ENCODE measurements at regions not wholly inside any gene's neighbourhood (a gene's known extent, or its start where the extent isn't known, plus 50 kb on each side); places are given as distances from the start of the nearest gene placed in this dataset.
A peak's percentile ranks its signal among the peaks of the same experiment; 100 is the strongest.

DNA sequence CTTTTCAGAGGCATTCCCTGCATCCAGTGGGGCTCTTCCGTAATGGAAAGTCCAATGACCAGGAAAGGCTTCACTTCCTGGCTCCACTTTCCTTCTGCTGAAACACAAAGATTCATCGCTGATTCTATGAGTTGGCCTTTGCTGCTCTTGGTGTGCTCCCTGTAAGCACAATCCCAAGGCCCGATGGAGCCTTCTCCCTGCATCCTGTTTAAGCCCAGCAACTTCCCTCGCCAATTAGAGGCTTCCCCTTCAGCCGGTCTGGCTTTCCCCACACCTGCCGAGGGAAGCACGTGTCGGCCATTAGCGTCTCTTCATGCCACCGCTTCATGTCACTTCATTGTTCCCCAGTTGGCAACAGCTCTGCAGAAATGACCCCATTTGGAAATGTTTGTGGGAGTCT lies 693.9 kb downstream of the MED13L start:
- no peak overlapping the region for H3K4me3 ChIP-seq (replicated peaks in 1 of 2; ENCODE audit: low read depth in 2 of 2, low read length in 2 of 2)
- TF ChIP-seq, protein P1, sequence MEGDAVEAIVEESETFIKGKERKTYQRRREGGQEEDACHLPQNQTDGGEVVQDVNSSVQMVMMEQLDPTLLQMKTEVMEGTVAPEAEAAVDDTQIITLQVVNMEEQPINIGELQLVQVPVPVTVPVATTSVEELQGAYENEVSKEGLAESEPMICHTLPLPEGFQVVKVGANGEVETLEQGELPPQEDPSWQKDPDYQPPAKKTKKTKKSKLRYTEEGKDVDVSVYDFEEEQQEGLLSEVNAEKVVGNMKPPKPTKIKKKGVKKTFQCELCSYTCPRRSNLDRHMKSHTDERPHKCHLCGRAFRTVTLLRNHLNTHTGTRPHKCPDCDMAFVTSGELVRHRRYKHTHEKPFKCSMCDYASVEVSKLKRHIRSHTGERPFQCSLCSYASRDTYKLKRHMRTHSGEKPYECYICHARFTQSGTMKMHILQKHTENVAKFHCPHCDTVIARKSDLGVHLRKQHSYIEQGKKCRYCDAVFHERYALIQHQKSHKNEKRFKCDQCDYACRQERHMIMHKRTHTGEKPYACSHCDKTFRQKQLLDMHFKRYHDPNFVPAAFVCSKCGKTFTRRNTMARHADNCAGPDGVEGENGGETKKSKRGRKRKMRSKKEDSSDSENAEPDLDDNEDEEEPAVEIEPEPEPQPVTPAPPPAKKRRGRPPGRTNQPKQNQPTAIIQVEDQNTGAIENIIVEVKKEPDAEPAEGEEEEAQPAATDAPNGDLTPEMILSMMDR (IDR thresholded peaks at IDR 0.05; ENCODE audit: low read depth, low read length): no peak
- DNase-seq (ENCODE audit: low read depth in 2 of 2): no peak

DNA sequence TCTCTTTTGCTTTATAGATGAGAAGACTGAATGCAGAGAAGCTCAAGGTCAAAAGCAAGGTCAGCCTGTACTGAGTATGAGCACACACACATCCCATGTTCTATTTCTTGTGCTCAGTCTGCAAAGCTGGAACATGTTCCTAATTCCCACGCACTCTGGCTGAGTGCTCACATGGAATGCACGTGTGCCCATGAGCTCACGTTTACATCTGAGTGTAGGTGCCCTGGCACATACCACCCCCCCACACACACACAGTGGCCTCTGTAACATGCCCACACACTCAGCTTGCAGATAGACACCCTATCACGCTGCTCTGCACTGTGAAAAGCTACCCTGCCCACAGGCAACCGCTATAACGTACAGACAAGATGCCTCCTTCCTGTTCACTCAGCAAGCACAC lies 700.1 kb downstream of the MED13L start:
- no peak for DNase-seq (ENCODE audit: low read depth in 2 of 2)
- TF ChIP-seq, protein P1 (IDR thresholded peaks at IDR 0.05; ENCODE audit: low read depth, low read length): no peak
- H3K4me3 ChIP-seq (replicated peaks in 1 of 2; ENCODE audit: low read depth in 2 of 2, low read length in 2 of 2): no peak overlapping the region

DNA sequence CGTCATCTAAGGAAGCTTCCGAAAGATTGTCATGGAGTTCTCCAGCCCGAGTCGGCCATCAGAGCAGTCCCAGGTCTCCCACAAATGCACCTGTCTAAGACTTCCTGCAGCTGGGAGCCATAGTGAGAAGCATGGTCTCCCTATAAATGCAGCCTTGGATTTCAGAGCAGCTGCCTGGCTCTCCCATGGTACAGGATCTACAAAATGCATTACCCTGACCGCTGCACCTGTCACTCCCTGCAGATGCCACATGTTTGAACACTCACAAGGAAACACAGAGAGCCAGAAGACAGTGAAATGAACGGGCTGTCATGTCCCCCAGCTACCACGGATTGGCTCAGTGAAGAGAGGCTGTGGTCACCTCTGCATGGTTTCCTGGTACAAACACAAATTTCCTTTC lies 702.7 kb downstream of the MED13L start:
- TF ChIP-seq, protein P1 (IDR thresholded peaks at IDR 0.05; ENCODE audit: low read depth, low read length): no peak
- DNase-seq (ENCODE audit: low read depth in 2 of 2): no peak
- H3K4me3 ChIP-seq (replicated peaks in 1 of 2; ENCODE audit: low read depth in 2 of 2, low read length in 2 of 2): no peak overlapping the region

DNA sequence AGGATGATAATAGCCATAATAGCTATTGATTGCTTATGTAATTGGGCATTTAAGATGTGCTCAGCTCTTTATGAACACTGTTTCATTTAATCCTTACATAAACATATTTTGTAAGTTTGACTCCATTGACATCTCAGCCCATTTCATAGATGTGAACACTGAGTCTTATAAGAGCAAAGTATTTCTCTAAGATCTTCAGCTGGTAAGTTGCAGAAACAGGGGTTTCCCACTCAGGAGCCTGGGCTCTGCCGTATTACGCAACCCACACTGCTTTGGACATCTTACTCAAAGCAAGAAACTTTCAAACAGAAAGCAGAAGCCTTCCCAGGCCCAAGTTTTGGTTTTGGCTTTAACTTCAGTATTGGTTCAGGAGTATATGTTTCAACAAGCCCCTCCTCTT lies 705.1 kb downstream of the MED13L start:
- DNase-seq (ENCODE audit: low read depth in 2 of 2): peak; percentile 3 to 13
- no peak overlapping the region for H3K4me3 ChIP-seq (replicated peaks in 1 of 2; ENCODE audit: low read depth in 2 of 2, low read length in 2 of 2)
- TF ChIP-seq, protein P1 (IDR thresholded peaks at IDR 0.05; ENCODE audit: low read depth, low read length): no peak

DNA sequence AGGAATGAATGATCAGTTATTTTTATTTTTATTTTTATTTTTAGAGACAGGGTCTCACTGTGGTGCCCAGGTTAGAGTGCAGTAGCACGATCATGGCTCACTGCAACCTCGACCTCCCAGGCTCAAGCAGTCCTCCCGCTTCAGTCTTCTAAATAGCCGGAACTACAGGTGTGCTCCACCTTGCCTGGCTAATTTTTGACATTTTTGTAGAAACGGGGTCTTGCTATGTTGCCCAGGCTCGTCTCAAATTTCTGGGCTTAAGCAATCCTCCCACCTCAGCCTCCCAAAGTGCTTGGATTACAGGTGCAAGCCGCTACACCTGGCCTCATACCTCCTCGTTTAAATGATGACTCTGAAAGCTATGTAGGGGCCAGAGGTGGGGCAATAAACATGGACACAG lies 706.0 kb downstream of the MED13L start:
- H3K4me3 ChIP-seq (replicated peaks in 1 of 2; ENCODE audit: low read depth in 2 of 2, low read length in 2 of 2): no peak overlapping the region
- TF ChIP-seq, protein P1 (IDR thresholded peaks at IDR 0.05; ENCODE audit: low read depth, low read length): no peak
- no peak for DNase-seq (ENCODE audit: low read depth in 2 of 2)

DNA sequence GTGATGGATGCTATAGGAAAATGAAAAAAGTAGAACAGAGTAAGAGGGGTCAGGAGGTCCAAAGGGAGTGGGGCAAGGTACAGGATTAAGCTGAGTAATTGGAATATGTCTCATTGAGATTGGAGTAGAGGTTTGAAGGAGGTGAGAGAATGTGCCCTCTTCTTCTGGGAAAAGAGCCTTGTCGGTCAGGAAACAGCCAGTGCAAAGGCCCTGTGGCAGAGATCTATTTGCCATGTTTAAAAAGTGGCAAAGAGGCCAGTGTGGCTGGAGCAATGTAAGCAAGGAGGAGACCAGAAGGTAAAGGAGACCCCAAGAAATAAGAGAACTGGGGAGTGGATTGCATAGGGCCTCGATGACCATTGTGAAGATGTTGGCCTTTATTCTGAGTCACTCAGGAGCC lies 706.5 kb downstream of the MED13L start:
- no peak overlapping the region for H3K4me3 ChIP-seq (replicated peaks in 1 of 2; ENCODE audit: low read depth in 2 of 2, low read length in 2 of 2)
- DNase-seq (ENCODE audit: low read depth in 2 of 2): no peak
- TF ChIP-seq, protein P1 (IDR thresholded peaks at IDR 0.05; ENCODE audit: low read depth, low read length): no peak

DNA sequence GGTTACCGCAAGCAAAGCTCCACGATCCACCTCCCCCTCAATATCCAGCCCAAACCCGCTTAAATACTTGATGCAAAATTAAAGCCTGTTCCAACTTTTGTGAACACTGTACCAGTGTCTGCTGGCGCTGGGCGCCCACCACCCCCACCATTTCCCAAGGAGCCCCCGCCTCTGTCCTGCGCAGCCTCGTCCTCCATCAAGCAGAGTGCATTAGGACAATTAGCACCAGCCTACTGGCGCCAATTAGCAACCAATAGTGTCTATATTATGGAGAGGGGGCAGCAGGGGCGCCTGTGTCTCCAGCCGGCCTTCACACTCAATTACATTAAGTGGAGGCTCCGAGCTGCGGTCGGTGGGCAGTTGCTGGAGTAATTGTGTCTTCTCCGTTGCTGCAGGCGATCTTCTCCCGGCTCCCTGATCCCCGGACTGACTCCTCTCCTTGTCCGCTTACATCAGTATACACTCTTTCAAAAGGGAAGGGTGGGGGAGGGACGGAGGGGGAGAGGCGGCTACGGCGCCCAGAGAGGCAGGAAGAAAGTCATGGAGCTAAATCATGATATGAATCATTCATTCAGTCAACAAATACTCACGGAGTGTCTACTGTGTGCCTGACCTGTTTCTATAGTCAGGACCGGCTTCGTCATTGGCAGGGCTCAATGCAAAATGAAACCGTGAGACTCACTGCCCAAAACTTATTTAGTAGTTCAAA lies 707.3 kb downstream of the MED13L start:
- DNase-seq (ENCODE audit: low read depth in 2 of 2): peak in 1 of 2 donors; percentile 8

More for the DNA sequence above, 707.3 kb downstream of the MED13L start:
- TF ChIP-seq, protein P1 (IDR thresholded peaks at IDR 0.05; ENCODE audit: low read depth, low read length): no peak
- no peak overlapping the region for H3K4me3 ChIP-seq (replicated peaks in 1 of 2; ENCODE audit: low read depth in 2 of 2, low read length in 2 of 2)
